ENCODE measurements at regions not wholly inside any gene's neighbourhood (a gene's known extent, or its start where the extent isn't known, plus 50 kb on each side); places are given as distances from the start of the nearest gene placed in this dataset.

GRCh38 chr12:12008931-12009611 is 61.7 kb upstream of the BCL2L14 start (continued):
- TF ChIP-seq CEBPZ (IDR thresholded peaks at IDR 0.05; ENCODE audit: low read depth, low read length), result no peak
- peak; percentile 32; the same call in 1 of the 2 replicates for TF ChIP-seq ATF2 (IDR thresholded peaks at IDR 0.05; ENCODE audit: low read length)
- no peak for TF ChIP-seq ASH2L (IDR thresholded peaks at IDR 0.05; ENCODE audit: borderline replicate concordance, low read depth)
- TF ChIP-seq YY1 (IDR thresholded peaks at IDR 0.05; ENCODE audit: low read depth, low read length), result 0 out of 2 replicates have a peak, but pooled peaks have one; percentile 9
- peak; percentile 74 for TF ChIP-seq EED (IDR thresholded peaks at IDR 0.05; ENCODE audit: low read depth)
- TF ChIP-seq, protein P1, sequence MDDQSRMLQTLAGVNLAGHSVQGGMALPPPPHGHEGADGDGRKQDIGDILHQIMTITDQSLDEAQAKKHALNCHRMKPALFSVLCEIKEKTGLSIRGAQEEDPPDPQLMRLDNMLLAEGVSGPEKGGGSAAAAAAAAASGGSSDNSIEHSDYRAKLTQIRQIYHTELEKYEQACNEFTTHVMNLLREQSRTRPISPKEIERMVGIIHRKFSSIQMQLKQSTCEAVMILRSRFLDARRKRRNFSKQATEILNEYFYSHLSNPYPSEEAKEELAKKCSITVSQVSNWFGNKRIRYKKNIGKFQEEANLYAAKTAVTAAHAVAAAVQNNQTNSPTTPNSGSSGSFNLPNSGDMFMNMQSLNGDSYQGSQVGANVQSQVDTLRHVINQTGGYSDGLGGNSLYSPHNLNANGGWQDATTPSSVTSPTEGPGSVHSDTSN (IDR thresholded peaks at IDR 0.05; ENCODE audit: insufficient replicate concordance, low read depth, low read length), result no peak
- TF ChIP-seq PAX8 (IDR thresholded peaks at IDR 0.05), result no peak
- no peak; a peak in 1 of 4 replicates for TF ChIP-seq EP300 (IDR thresholded peaks at IDR 0.05; ENCODE audit: borderline replicate concordance in 1 of 2, control insufficient read depth in 1 of 2, low read depth in 2 of 2, low read length in 2 of 2)
- peak; percentile 45 to 62 for TF ChIP-seq IKZF2 (IDR thresholded peaks at IDR 0.05)
- TF ChIP-seq PML (IDR thresholded peaks at IDR 0.05; ENCODE audit: low read length), result no peak
- TF ChIP-seq, protein P2, sequence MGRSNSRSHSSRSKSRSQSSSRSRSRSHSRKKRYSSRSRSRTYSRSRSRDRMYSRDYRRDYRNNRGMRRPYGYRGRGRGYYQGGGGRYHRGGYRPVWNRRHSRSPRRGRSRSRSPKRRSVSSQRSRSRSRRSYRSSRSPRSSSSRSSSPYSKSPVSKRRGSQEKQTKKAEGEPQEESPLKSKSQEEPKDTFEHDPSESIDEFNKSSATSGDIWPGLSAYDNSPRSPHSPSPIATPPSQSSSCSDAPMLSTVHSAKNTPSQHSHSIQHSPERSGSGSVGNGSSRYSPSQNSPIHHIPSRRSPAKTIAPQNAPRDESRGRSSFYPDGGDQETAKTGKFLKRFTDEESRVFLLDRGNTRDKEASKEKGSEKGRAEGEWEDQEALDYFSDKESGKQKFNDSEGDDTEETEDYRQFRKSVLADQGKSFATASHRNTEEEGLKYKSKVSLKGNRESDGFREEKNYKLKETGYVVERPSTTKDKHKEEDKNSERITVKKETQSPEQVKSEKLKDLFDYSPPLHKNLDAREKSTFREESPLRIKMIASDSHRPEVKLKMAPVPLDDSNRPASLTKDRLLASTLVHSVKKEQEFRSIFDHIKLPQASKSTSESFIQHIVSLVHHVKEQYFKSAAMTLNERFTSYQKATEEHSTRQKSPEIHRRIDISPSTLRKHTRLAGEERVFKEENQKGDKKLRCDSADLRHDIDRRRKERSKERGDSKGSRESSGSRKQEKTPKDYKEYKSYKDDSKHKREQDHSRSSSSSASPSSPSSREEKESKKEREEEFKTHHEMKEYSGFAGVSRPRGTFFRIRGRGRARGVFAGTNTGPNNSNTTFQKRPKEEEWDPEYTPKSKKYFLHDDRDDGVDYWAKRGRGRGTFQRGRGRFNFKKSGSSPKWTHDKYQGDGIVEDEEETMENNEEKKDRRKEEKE (IDR thresholded peaks at IDR 0.05), result no peak
- TF ChIP-seq, protein P3, sequence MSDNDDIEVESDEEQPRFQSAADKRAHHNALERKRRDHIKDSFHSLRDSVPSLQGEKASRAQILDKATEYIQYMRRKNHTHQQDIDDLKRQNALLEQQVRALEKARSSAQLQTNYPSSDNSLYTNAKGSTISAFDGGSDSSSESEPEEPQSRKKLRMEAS (IDR thresholded peaks at IDR 0.05; ENCODE audit: low read depth, low read length), result peak; percentile 62
- TF ChIP-seq ZNF207 (IDR thresholded peaks at IDR 0.05; ENCODE audit: borderline replicate concordance), result 0 out of 2 replicates have a peak, but pooled peaks have one; percentile 16
- peak; percentile 26; the same call in 1 of the 2 replicates for TF ChIP-seq POLR2AphosphoS5 (IDR thresholded peaks at IDR 0.05; ENCODE audit: low read length)
- TF ChIP-seq HDGF (IDR thresholded peaks at IDR 0.05), result no peak
- TF ChIP-seq BCL11A (IDR thresholded peaks at IDR 0.05; ENCODE audit: low read depth, low read length), result peak; percentile 55
- TF ChIP-seq RAD21 (IDR thresholded peaks at IDR 0.05; ENCODE audit: insufficient read depth, low read depth, low read length), result peak; percentile 71
- peak; percentile 72 for TF ChIP-seq IKZF1 (conservative IDR thresholded peaks at IDR 0.05)
- TF ChIP-seq RAD51 (IDR thresholded peaks at IDR 0.05), result no peak
- peak; percentile 63 for TF ChIP-seq JUNB (IDR thresholded peaks at IDR 0.05)
- no peak for TF ChIP-seq ESRRA (IDR thresholded peaks at IDR 0.05; ENCODE audit: low read length)

All from GM12878 (cell line).